ENCODE measurements at regions not wholly inside any gene's neighbourhood (a gene's known extent, or its start where the extent isn't known, plus 50 kb on each side); places are given as distances from the start of the nearest gene placed in this dataset.
A peak's percentile ranks its signal among the peaks of the same experiment; 100 is the strongest.

DNA sequence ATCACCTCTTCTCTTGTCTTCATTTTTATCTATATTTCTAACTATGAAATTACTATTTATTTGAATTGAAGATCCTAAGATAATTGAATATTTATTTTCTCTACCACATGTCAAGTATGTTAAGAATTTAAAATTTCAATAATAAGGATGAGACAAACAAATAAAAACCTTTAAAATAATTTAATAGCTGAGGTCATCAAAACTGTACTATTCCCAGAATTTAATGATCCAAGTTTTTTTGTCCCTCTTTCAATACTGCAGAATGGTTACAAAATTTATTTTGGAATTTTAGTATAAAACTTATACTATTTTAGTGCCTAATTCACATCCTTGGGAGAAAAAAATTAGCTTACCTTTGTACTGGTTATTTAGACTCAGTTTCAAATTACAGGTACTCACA is 774.9 kb downstream of the ROBO2 start:
- no peak overlapping the region for H3K4me3 Mint-ChIP-seq
- no peak overlapping the region for H3K27ac Mint-ChIP-seq

DNA sequence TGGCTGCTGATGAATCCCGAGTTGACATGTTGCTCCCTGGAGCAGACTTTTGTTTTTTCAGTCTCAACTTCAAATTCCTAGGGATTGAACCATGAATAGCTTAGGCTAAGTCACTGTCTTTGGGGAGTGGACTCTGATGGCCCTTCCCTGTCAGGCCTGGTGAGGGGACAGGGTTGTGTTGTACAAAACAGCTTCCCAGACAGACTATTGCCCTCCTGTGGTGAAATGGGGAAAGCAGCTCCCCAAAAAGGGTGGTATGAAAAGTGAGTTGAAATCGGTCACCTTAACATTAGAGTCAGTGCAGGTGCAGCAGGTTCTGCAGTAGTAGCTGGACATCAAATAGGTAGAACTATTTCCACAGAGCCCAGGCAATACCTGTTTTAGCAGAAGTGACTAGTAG is 775.6 kb downstream of the ROBO2 start:
- ATAC-seq = no peak
- H3K27me3 Mint-ChIP-seq = no peaks in the 10 kb centered on the region
- H3K4me3 Mint-ChIP-seq = no peak overlapping the region
- peaks cover 3% of the 10 kb centered on the region for H3K9me3 Mint-ChIP-seq
- no peaks in the 10 kb centered on the region for H3K36me3 Mint-ChIP-seq
- no peaks in the 10 kb centered on the region for H3K4me1 Mint-ChIP-seq
- H3K27ac Mint-ChIP-seq = no peak overlapping the region

More for the DNA sequence above, 774.9 kb downstream of the ROBO2 start:
- no peaks in the 10 kb centered on the region for H3K27me3 Mint-ChIP-seq
- peaks cover 3% of the 10 kb centered on the region for H3K9me3 Mint-ChIP-seq
- ATAC-seq = no peak
- H3K36me3 Mint-ChIP-seq = no peaks in the 10 kb centered on the region
- no peaks in the 10 kb centered on the region for H3K4me1 Mint-ChIP-seq

DNA sequence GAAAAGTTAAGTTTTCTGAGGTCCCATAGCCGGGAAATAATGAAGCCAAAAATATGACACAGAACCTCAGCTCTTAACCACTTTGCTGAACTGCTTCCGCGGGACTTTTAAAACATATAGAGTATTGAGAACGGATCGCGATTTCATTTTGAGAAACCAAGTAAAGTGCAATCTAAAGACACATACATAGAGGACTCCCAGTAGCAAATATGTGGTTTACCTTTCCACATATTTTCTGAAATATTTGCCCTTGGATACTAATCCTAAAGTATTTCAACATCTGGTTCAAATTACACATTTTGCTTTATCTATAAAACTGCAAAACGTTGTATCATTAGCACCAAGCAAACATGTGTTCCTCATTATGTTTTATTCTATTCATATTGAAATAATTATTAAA is 776.5 kb downstream of the ROBO2 start:
- Mint-ChIP-seq H3K9me3 (peaks cover 3% of the 10 kb centered on the region), H3K27ac (no peak overlapping the region), H3K4me1 (no peaks in the 10 kb centered on the region), H3K27me3 (no peaks in the 10 kb centered on the region), H3K36me3 (no peaks in the 10 kb centered on the region), H3K4me3 (no peak overlapping the region)
- no peak for ATAC-seq

DNA sequence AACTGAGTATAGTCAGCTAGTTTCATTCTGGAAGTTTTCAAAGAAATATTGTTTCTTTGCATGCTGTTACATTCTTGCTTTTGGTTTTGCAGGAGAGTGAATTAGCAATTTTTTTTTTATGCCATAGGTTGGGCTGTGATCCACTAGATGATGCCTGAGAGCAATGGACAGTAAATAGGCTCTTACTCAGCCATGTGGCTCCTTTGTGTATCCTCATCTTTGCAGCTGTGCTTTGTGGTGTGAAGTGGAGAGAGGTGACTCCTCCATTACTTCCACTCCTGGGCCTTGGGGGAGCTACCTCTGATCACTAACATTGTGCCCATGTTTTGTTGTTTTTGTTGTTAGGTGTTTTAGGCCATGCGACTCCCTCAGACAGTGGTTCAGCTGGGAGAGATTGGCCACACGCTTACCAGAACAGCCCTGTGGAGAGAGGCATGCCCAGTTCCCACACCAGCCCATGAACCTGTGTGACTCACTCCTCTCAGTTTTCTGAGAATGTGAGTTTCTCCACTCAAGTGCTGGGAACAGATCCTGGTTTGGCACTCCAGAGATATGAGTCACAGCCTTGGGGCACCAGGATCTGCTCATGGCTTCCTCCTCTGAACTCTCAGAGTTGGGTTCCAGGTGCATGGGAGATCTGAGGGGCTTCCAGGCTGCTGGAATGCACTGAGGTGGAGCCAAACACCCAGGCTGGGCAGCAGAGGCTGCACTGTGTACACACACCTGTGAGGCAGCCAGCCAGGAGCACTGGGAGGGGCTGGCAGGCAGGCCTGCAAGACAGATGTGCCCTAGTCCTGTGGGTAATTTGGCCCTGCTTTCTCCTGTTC is 785.3 kb downstream of the ROBO2 start:
- Mint-ChIP-seq H3K27ac (no peak overlapping the region), H3K9me3 (peaks cover 2% of the 10 kb centered on the region), H3K27me3 (no peaks in the 10 kb centered on the region), H3K4me3 (no peak overlapping the region), H3K36me3 (no peaks in the 10 kb centered on the region), H3K4me1 (no peaks in the 10 kb centered on the region)
- peak; percentile 45 for ATAC-seq

DNA sequence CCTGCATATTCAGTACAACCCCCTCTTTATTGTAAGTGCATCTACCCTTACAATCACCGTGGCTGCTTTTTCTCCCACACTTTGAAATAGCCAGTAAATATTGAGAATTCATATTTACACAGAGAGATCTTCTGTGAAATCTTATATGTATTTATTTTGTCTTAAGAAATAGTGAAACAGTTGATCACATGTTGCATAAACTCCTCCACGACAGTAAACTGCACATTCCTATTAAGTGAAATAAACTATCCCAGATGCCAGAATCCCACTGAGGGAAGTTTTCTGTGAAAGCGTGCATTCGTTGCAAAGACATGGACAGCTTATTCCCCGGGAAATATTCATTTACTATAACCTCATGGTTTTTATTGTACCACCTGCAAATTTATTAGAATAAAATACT is 796.0 kb downstream of the ROBO2 start:
- no peaks in the 10 kb centered on the region for H3K4me1 Mint-ChIP-seq
- H3K36me3 Mint-ChIP-seq = no peaks in the 10 kb centered on the region
- no peak for ATAC-seq
- no peak overlapping the region for H3K4me3 Mint-ChIP-seq
- peaks cover 7% of the 10 kb centered on the region for H3K9me3 Mint-ChIP-seq
- no peaks in the 10 kb centered on the region for H3K27me3 Mint-ChIP-seq
- no peak overlapping the region for H3K27ac Mint-ChIP-seq

DNA sequence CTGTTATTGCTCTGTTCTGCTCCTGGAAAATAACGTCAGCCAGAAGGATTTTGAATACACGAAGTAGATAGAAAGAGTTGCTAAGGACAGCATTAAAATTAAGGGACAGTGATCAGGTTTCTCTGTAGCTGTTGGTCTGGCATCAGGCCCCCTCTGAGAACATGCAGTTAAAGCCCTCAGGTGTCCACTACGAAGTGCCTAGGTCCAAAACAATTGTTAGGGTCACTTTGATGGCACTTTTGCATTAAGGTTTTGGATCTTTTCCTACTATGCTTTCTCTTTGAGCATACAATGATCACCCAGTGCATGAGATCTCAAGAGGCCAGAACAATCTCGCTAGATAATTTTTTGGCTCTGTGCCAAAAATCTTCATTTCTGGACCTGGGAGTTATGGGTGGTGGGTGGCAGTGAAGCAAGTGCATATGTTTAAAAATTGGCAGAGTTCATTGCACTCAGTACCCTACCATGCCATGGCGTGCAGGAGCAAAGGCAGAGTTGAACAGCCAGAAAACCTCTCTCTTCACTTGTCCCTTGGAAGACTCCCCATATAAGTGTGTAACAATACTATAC is 797.6 kb downstream of the ROBO2 start:
- no peak overlapping the region for H3K27ac Mint-ChIP-seq
- peaks cover 18% of the 10 kb centered on the region for H3K9me3 Mint-ChIP-seq
- ATAC-seq = no peak
- H3K36me3 Mint-ChIP-seq = no peaks in the 10 kb centered on the region
- no peaks in the 10 kb centered on the region for H3K27me3 Mint-ChIP-seq
- no peak overlapping the region for H3K4me3 Mint-ChIP-seq
- no peaks in the 10 kb centered on the region for H3K4me1 Mint-ChIP-seq

DNA sequence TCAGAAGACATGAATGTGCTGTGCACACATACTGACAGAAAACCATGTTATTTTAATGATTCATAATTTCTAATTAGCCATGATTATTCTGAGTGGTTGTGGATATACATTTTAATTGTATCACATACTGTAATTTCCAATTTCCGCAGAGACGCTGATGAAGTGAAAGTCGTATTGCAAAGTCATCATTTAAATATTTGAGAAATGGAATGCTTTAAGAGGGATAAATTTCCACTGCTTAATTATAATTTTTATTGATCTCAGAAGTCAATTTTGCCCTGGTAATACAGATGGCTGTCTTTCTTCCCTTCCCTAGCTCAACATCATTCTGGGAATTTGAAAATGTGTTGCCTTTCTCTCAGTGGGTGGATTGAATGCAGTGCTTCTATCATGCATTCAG is 819.3 kb downstream of the ROBO2 start:
- ATAC-seq = no peak
- Mint-ChIP-seq H3K9me3 (no peaks in the 10 kb centered on the region), H3K36me3 (no peaks in the 10 kb centered on the region), H3K27me3 (no peaks in the 10 kb centered on the region), H3K27ac (no peak overlapping the region), H3K4me1 (no peaks in the 10 kb centered on the region), H3K4me3 (no peak overlapping the region)

DNA sequence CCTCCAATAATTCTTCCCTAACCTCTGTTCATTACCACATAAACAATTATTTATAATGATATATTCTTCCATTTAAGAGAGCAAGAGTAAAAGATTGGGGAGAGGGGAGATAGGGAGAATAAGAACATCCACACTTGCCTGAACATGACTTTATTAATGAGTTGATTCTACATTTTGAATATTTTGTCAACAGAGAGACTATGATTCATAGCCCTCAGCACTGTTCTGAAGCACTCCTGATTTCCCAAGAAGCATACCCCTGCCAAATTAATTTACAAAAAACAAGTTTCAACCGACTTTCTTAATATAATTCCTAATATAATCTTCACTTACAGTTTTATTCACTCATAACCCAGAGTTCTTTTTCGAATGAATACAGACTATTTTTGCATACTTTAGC is 828.8 kb downstream of the ROBO2 start:
- H3K36me3 Mint-ChIP-seq = no peaks in the 10 kb centered on the region
- ATAC-seq = no peak

DNA sequence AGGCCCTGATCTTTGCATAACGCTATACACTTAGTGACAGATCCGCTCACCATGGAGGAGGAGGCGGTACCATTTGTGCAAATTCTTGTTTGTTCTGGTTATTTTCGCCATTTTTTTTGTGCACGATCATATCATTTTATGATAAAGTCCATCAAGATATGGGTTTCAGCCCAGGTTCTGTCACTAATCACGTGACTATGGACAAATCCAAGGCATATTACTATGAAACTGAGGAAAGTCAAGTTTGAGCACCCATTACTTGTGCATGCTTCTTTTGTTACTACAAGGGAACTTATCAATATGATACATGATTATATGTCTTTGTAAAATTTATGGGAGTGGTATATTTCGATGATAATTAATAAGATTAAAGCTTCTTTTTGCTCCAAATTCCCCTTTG is 829.5 kb downstream of the ROBO2 start:
- Mint-ChIP-seq H3K9me3 (peaks cover 9% of the 10 kb centered on the region), H3K4me1 (no peaks in the 10 kb centered on the region), H3K36me3 (no peaks in the 10 kb centered on the region), H3K4me3 (no peak overlapping the region), H3K27me3 (no peaks in the 10 kb centered on the region), H3K27ac (no peak overlapping the region)
- ATAC-seq = no peak

More for the DNA sequence above, 828.8 kb downstream of the ROBO2 start:
- H3K27ac Mint-ChIP-seq = no peak overlapping the region
- H3K4me3 Mint-ChIP-seq = no peak overlapping the region
- H3K27me3 Mint-ChIP-seq = no peaks in the 10 kb centered on the region
- H3K4me1 Mint-ChIP-seq = no peaks in the 10 kb centered on the region
- peaks cover 9% of the 10 kb centered on the region for H3K9me3 Mint-ChIP-seq

DNA sequence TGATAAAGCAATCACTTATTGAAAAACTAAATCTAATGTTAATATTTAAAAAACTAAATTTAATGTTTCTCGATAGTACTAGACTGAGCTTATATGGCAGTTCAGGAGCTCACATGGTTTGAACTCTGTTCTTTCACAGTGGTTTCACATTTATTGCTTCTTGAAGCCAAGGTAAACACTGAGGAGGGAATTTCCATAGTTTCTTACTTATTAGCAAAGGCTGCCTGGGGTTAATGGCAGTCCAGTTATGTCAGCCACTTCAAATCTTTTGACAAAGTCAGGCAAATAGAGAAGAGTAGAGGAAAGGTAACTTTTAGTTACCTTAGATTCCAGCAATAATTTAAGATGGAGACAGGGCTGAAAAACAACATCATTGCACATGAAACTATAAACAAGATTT is 831.5 kb downstream of the ROBO2 start:
- no peak for ATAC-seq
- peaks cover 7% of the 10 kb centered on the region for H3K9me3 Mint-ChIP-seq
- H3K4me1 Mint-ChIP-seq = no peaks in the 10 kb centered on the region
- no peaks in the 10 kb centered on the region for H3K27me3 Mint-ChIP-seq
- H3K36me3 Mint-ChIP-seq = no peaks in the 10 kb centered on the region
- H3K4me3 Mint-ChIP-seq = no peak overlapping the region
- H3K27ac Mint-ChIP-seq = no peak overlapping the region

DNA sequence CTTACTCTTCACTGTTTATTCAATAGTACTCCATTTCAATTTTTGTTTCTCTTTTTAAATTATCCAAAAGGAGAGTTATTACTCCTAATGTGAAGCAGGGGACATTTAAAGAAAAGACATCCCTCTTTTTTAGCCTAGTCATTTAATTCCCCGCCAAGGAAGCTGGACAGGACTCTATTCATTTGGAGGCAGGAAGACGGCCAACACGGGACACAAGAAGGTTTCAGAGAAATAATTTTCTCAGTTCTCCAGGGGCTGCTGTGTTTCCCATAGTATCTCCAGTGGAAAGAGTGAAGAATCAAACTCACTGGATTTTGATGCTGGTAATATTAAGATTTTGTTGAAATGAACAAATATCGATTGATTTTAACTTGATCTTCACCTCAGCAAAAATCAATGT is 833.7 kb downstream of the ROBO2 start:
- H3K36me3 Mint-ChIP-seq = no peaks in the 10 kb centered on the region
- H3K9me3 Mint-ChIP-seq = peaks cover 14% of the 10 kb centered on the region
- no peak overlapping the region for H3K4me3 Mint-ChIP-seq
- H3K27me3 Mint-ChIP-seq = no peaks in the 10 kb centered on the region
- H3K27ac Mint-ChIP-seq = no peak overlapping the region
- no peaks in the 10 kb centered on the region for H3K4me1 Mint-ChIP-seq
- no peak for ATAC-seq

DNA sequence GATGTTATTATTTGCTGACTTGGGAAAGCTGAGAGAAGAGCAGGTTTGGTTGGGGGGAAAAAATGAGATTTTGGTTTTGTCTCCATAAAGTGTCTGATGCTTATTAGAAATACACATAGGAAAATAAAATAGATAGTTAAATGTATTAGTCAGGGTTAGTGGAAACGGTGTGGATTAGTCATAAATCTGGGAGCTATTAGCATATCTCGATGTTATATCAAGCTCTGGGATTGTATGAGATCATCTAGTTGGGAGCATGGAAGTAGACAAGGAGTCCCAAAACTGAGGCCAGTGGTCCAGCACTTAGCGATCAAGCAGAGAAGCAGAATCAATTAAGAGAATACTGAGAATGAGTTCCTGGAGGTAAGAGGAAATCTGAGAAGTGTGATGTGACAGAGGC is 845.5 kb downstream of the ROBO2 start:
- no peak overlapping the region for H3K4me3 Mint-ChIP-seq
- H3K27ac Mint-ChIP-seq = no peak overlapping the region
- no peaks in the 10 kb centered on the region for H3K27me3 Mint-ChIP-seq
- H3K9me3 Mint-ChIP-seq = no peaks in the 10 kb centered on the region
- ATAC-seq = no peak
- H3K36me3 Mint-ChIP-seq = no peaks in the 10 kb centered on the region
- no peaks in the 10 kb centered on the region for H3K4me1 Mint-ChIP-seq

DNA sequence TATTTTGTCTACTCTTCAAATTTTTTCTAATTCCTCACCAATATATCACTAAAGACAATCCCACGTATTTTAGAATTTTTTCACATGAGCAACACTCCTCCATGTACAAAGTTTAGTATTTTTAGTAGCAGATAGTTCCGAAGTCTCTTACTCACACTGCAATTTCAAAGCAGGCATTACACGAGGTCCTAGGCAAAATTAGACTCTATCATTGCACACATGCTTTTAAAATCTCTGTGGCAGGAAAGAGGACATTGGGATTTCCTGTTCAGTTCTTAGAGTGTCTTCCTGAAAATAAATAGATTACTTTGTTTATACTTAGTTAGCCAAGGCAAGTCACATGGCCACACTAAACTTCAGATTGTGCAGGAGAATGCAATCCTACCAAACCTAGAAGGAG is 847.7 kb downstream of the ROBO2 start:
- Mint-ChIP-seq H3K4me3 (no peak overlapping the region), H3K27ac (no peak overlapping the region), H3K9me3 (no peaks in the 10 kb centered on the region), H3K4me1 (no peaks in the 10 kb centered on the region), H3K36me3 (no peaks in the 10 kb centered on the region), H3K27me3 (no peaks in the 10 kb centered on the region)
- ATAC-seq = no peak

DNA sequence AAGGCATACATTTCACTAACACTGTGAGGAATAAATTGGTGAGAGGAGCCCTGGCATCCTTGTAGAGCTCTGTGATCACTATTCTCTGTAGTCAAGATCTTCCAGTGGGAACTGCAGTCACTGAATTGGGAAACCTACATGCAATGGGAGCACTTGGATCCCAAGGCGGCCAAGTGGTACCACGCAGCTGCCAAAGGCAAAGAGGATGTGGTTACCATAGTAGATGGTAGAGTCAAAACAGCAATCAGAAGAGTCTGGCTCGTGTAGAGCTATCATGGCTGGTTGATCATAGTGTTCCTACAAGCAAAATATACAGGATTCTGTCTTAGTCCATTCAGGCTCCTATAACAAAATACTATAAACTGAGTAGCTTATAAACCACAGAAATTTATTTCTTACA is 849.7 kb downstream of the ROBO2 start:
- peak; percentile 53 for ATAC-seq
- H3K9me3 Mint-ChIP-seq = peaks cover 2% of the 10 kb centered on the region
- H3K27ac Mint-ChIP-seq = no peak overlapping the region
- H3K36me3 Mint-ChIP-seq = no peaks in the 10 kb centered on the region
- H3K27me3 Mint-ChIP-seq = no peaks in the 10 kb centered on the region
- no peak overlapping the region for H3K4me3 Mint-ChIP-seq
- no peaks in the 10 kb centered on the region for H3K4me1 Mint-ChIP-seq

DNA sequence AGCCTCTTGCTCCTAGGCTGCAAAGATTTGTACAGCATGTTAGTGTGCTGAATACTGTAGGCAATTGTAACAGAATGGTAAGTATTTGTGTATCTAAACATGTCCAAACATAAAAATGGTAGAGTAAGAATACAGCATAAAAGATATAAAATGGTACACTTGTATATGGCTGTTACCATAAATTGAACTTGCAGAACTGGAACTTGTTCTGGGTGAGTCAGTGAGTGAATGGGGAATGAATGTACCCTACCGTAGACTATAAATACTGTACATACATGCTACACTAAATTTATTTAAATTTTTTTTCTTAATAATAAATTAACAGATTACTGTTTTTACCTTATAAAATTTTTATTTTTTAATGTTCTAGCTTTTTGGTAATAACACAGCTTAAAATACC is 858.7 kb downstream of the ROBO2 start:
- no peak overlapping the region for H3K4me3 Mint-ChIP-seq
- no peaks in the 10 kb centered on the region for H3K4me1 Mint-ChIP-seq
- ATAC-seq = no peak
- H3K27me3 Mint-ChIP-seq = no peaks in the 10 kb centered on the region
- H3K9me3 Mint-ChIP-seq = peaks cover 14% of the 10 kb centered on the region
- H3K27ac Mint-ChIP-seq = no peak overlapping the region
- H3K36me3 Mint-ChIP-seq = no peaks in the 10 kb centered on the region

DNA sequence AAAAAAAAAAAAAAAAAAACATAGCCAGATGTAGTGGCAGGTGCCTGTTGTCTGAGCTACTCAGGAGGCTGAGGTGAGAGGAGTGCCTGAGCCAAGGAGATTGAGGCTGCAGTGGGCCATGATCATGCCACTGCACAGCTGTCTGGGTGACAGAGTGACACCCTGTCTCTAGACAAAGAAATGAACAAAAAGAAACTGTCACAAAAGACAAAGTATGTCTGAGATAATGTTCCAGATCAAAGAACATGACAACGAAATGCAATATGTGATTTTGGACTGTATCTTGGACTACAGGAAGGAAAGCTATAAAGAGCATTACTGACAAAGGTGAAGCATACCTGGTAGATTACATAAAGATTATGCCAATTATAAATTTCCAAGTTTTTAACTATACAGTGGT is 862.8 kb downstream of the ROBO2 start:
- Mint-ChIP-seq H3K4me3 (no peak overlapping the region), H3K27me3 (no peaks in the 10 kb centered on the region), H3K27ac (no peak overlapping the region), H3K4me1 (no peaks in the 10 kb centered on the region), H3K9me3 (peaks cover 4% of the 10 kb centered on the region), H3K36me3 (no peaks in the 10 kb centered on the region)
- no peak for ATAC-seq

Data from stimulated activated memory B cell treated with anti-CD40 and anti-IgM and Interleukin-4, amounts not matched to agents 10 μg/mL and 1 μg/mL and 100 μg/mL, for 72 hours (primary cell).